ENCODE measurements at regions not wholly inside any gene's neighbourhood (a gene's known extent, or its start where the extent isn't known, plus 50 kb on each side); places are given as distances from the start of the nearest gene placed in this dataset.
A peak's percentile ranks its signal among the peaks of the same experiment; 100 is the strongest.

DNA sequence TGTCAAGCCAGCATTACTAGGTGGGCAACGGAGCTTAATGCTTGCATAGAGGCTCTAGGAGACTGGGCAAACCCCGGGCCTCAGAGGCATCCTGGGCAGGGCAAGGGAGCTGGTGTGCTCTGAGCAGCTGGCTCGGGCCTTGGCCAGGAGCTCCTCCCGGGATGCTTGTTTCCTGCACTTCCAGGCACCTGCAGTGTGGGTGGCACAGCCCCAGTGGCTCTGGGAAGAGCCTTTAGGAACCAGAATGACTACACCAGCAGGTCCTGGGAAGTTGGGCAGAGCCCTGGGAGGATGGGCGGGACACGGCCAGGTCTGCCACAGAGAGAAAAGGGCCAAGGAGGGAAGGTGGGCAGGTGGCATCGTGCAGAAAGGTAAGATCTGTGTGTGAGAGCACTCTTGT, 80.4 kb upstream of the CD93 start:
- intact Hi-C loops (cut with micrococcal nuclease), result no loop called here
- CTCF ChIA-PET, result interaction anchor here (1.2 to 1.5 kb wide), 3 partner anchors 14 to 67 kb away, joined by 3 to 9 read pairs (median 3); no protein-coding TSS in a partner anchor

GRCh38 chr20:23165964-23166363, 79.8 kb upstream of the CD93 start:
- Mint-ChIP-seq H3K27me3 (ENCODE audit: insufficient read depth, unreplicated experiment) (no peaks in the 10 kb centered on the region), H3K4me3 (ENCODE audit: unreplicated experiment) (no peak overlapping the region), H3K36me3 (ENCODE audit: insufficient read depth, unreplicated experiment) (no peaks in the 10 kb centered on the region), H3K9me3 (ENCODE audit: unreplicated experiment) (no peaks in the 10 kb centered on the region), H3K27ac (ENCODE audit: low read depth, unreplicated experiment) (no peak overlapping the region), H3K4me1 (ENCODE audit: insufficient read depth, unreplicated experiment) (peaks cover 34% of the 10 kb centered on the region)
- POLR2A ChIA-PET, result interaction anchor here (17.4 kb wide), 1 partner anchor 23 kb away, joined by 555 read pairs; no protein-coding TSS in a partner anchor
- no TSS peak for BruUV-seq (replicated peaks)
- CTCF ChIA-PET, result interaction anchor here (0.6 to 3.3 kb wide), 7 partner anchors 14 to 441 kb away, joined by 3 to 13 read pairs (median 5); no protein-coding TSS in a partner anchor
- TF ChIP-seq CTCF (IDR thresholded peaks at IDR 0.05; ENCODE audit: unreplicated experiment), result no peak
- intact Hi-C loops (cut with micrococcal nuclease), result no loop called here
- DNase-seq (ENCODE audit: unreplicated experiment), result no peak

More for the DNA sequence above, 80.4 kb upstream of the CD93 start:
- Mint-ChIP-seq H3K27me3 (ENCODE audit: insufficient read depth, unreplicated experiment) (no peaks in the 10 kb centered on the region), H3K4me3 (ENCODE audit: unreplicated experiment) (no peak overlapping the region), H3K36me3 (ENCODE audit: insufficient read depth, unreplicated experiment) (no peaks in the 10 kb centered on the region), H3K4me1 (ENCODE audit: insufficient read depth, unreplicated experiment) (peaks cover 29% of the 10 kb centered on the region), H3K9me3 (ENCODE audit: unreplicated experiment) (no peaks in the 10 kb centered on the region), H3K27ac (ENCODE audit: low read depth, unreplicated experiment) (no peak overlapping the region)
- DNase-seq (ENCODE audit: unreplicated experiment), result no peak
- BruUV-seq (replicated peaks), result no TSS peak
- TF ChIP-seq CTCF (IDR thresholded peaks at IDR 0.05; ENCODE audit: unreplicated experiment), result no peak
- POLR2A ChIA-PET, result interaction anchor here (17.4 kb wide), 1 partner anchor 24 kb away, joined by 555 read pairs; no protein-coding TSS in a partner anchor

- no peaks in the 10 kb centered on the region for H3K27me3 Mint-ChIP-seq (ENCODE audit: insufficient read depth, unreplicated experiment)
Observed at GRCh38 chr20:23165307-23165750, 79.2 kb upstream of the CD93 start.

DNA sequence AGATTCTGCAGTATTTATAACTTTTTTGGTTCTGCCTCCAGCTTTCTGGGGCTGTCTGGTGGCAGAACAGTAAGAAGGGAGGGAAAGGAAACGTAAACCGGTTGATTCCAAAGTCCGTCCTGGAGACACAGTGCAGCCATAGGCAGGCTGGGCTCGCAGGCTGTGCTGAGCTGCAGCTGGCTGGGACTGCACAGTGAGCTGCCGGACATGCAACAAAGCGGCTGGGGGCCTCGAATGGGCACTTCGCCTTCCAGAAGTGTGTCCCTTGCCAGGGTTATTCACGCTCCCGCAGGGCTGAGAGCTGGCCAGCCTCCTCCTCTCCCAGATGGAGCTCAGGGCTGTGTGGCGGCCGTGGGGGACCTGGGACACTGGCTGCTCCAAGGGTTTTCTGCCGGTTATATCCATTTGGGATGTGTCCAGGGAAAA, 78.1 kb upstream of the CD93 start:
- no TSS peak for BruUV-seq (replicated peaks)
- H3K36me3 Mint-ChIP-seq (ENCODE audit: insufficient read depth, unreplicated experiment), result no peaks in the 10 kb centered on the region
- H3K27ac Mint-ChIP-seq (ENCODE audit: low read depth, unreplicated experiment), result no peak overlapping the region
- ChIA-PET POLR2A (interaction anchor here (1.2 to 17.4 kb wide), 2 partner anchors 22 to 122 kb away, joined by 3 to 555 read pairs; no protein-coding TSS in a partner anchor), CTCF (interaction anchor here (0.5 to 3.3 kb wide), 19 partner anchors 12 to 1367 kb away, joined by 3 to 13 read pairs (median 4); no protein-coding TSS in a partner anchor)
- no peak for DNase-seq (ENCODE audit: unreplicated experiment)
- no peak overlapping the region for H3K4me3 Mint-ChIP-seq (ENCODE audit: unreplicated experiment)
- intact Hi-C loops (cut with micrococcal nuclease), result no loop called here
- H3K4me1 Mint-ChIP-seq (ENCODE audit: insufficient read depth, unreplicated experiment), result peaks cover 51% of the 10 kb centered on the region
- no peak for TF ChIP-seq CTCF (IDR thresholded peaks at IDR 0.05; ENCODE audit: unreplicated experiment)
- no peaks in the 10 kb centered on the region for H3K9me3 Mint-ChIP-seq (ENCODE audit: unreplicated experiment)
- H3K27me3 Mint-ChIP-seq (ENCODE audit: insufficient read depth, unreplicated experiment), result no peaks in the 10 kb centered on the region

More at GRCh38 chr20:23165307-23165750, 79.2 kb upstream of the CD93 start:
- H3K36me3 Mint-ChIP-seq (ENCODE audit: insufficient read depth, unreplicated experiment), result no peaks in the 10 kb centered on the region
- no peak overlapping the region for H3K4me3 Mint-ChIP-seq (ENCODE audit: unreplicated experiment)
- ChIA-PET POLR2A (interaction anchor here (17.4 kb wide), 1 partner anchor 23 kb away, joined by 555 read pairs; no protein-coding TSS in a partner anchor), CTCF (interaction anchor here (0.5 to 3.3 kb wide), 10 partner anchors 23 to 473 kb away, joined by 3 to 13 read pairs (median 5); no protein-coding TSS in a partner anchor)
- H3K27ac Mint-ChIP-seq (ENCODE audit: low read depth, unreplicated experiment), result no peak overlapping the region
- no peak for DNase-seq (ENCODE audit: unreplicated experiment)
- H3K9me3 Mint-ChIP-seq (ENCODE audit: unreplicated experiment), result no peaks in the 10 kb centered on the region
- TF ChIP-seq CTCF (IDR thresholded peaks at IDR 0.05; ENCODE audit: unreplicated experiment), result peak; percentile 24
- peaks cover 40% of the 10 kb centered on the region for H3K4me1 Mint-ChIP-seq (ENCODE audit: insufficient read depth, unreplicated experiment)
- intact Hi-C loops (cut with micrococcal nuclease), result no loop called here
- no TSS peak for BruUV-seq (replicated peaks)
